ENCODE measurements at regions not wholly inside any gene's neighbourhood (a gene's known extent, or its start where the extent isn't known, plus 50 kb on each side); places are given as distances from the start of the nearest gene placed in this dataset.

GRCh38 chr4:164482758-164483157 is 271.2 kb upstream of the SMIM31 start:
- Mint-ChIP-seq H3K9me3 (peaks cover 23% of the 10 kb centered on the region), H3K4me1 (ENCODE audit: low read depth) (no peaks in the 10 kb centered on the region), H3K4me3 (no peak overlapping the region), H3K27me3 (ENCODE audit: insufficient read depth) (no peaks in the 10 kb centered on the region), H3K27ac (no peak overlapping the region), H3K36me3 (ENCODE audit: low read depth) (no peaks in the 10 kb centered on the region)
- TF ChIP-seq CTCF (IDR thresholded peaks at IDR 0.05), result no peak
- no peak for DNase-seq

DNA sequence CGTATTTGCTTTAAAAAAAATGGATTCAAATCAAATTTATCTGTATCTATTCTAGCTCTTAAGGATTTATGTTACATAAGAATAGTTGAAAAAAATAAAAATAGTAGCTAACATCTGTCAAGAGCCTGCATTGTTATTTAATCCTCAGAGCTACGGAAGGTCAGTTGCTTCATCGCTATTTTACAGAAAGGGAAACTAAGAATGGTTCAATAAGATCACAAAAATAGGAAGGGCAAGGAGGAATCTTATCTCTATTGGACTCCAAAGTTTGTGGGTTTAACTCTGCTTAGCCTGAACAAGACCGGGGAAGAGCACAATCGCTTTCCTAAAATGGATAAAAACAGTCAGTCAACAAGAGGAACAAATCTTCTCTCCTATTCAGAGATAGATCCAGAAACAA is 270.2 kb upstream of the SMIM31 start:
- no peak for DNase-seq
- Mint-ChIP-seq H3K27ac (no peak overlapping the region), H3K9me3 (peaks cover 27% of the 10 kb centered on the region), H3K27me3 (ENCODE audit: insufficient read depth) (no peaks in the 10 kb centered on the region), H3K4me3 (no peak overlapping the region), H3K4me1 (ENCODE audit: low read depth) (no peaks in the 10 kb centered on the region), H3K36me3 (ENCODE audit: low read depth) (no peaks in the 10 kb centered on the region)
- no peak for TF ChIP-seq CTCF (IDR thresholded peaks at IDR 0.05)

GRCh38 chr4:164484551-164484950 is 269.4 kb upstream of the SMIM31 start:
- peaks cover 32% of the 10 kb centered on the region for H3K9me3 Mint-ChIP-seq
- no peaks in the 10 kb centered on the region for H3K36me3 Mint-ChIP-seq (ENCODE audit: low read depth)
- no peak overlapping the region for H3K4me3 Mint-ChIP-seq
- no peaks in the 10 kb centered on the region for H3K4me1 Mint-ChIP-seq (ENCODE audit: low read depth)
- TF ChIP-seq CTCF (IDR thresholded peaks at IDR 0.05), result no peak
- no peak overlapping the region for H3K27ac Mint-ChIP-seq
- no peak for DNase-seq
- no peaks in the 10 kb centered on the region for H3K27me3 Mint-ChIP-seq (ENCODE audit: insufficient read depth)

- Mint-ChIP-seq H3K4me3 (no peak overlapping the region), H3K4me1 (ENCODE audit: low read depth) (no peaks in the 10 kb centered on the region)
These were observed 268.8 kb upstream of the SMIM31 start for GRCh38 chr4:164485136-164485535.

GRCh38 chr4:164488114-164488513 is 265.8 kb upstream of the SMIM31 start:
- H3K36me3 Mint-ChIP-seq (ENCODE audit: low read depth), result no peaks in the 10 kb centered on the region
- H3K4me1 Mint-ChIP-seq (ENCODE audit: low read depth), result no peaks in the 10 kb centered on the region

More at GRCh38 chr4:164485136-164485535, 268.8 kb upstream of the SMIM31 start:
- no peaks in the 10 kb centered on the region for H3K36me3 Mint-ChIP-seq (ENCODE audit: low read depth)
- no peaks in the 10 kb centered on the region for H3K27me3 Mint-ChIP-seq (ENCODE audit: insufficient read depth)
- peaks cover 26% of the 10 kb centered on the region for H3K9me3 Mint-ChIP-seq
- H3K27ac Mint-ChIP-seq, result no peak overlapping the region
- no peak for TF ChIP-seq CTCF (IDR thresholded peaks at IDR 0.05)
- no peak for DNase-seq

More at GRCh38 chr4:164488114-164488513, 265.8 kb upstream of the SMIM31 start:
- Mint-ChIP-seq H3K27me3 (ENCODE audit: insufficient read depth) (no peaks in the 10 kb centered on the region), H3K4me3 (no peak overlapping the region), H3K27ac (no peak overlapping the region), H3K9me3 (peaks cover 32% of the 10 kb centered on the region)
- no peak for TF ChIP-seq CTCF (IDR thresholded peaks at IDR 0.05)
- DNase-seq, result no peak
